IMR-90 (cell line): ENCODE measurements at regions not wholly inside any gene's neighbourhood (a gene's known extent, or its start where the extent isn't known, plus 50 kb on each side); places are given as distances from the start of the nearest gene placed in this dataset.

ENCODE experiments used
- CHD1 ChIP-seq: IDR thresholded peaks from 2 replicates; pipeline ENCODE4 v1.6.1; 2012; ENCODE audit warnings: low read depth, low read length, improper control_type of control experiment
- CTCF ChIP-seq: conservative IDR thresholded peaks from 2 replicates; pipeline ENCODE4 v1.5.1; 2012; ENCODE audit warnings: mild to moderate bottlenecking, low read depth, low read length, improper control_type of control experiment
- ELK1 ChIP-seq: fragments of 150-350 bp; IDR thresholded peaks from 2 replicates; pipeline ENCODE4 v1.6.1; 2016; ENCODE audit warnings: low read depth, mild to moderate bottlenecking, low read length, moderate library complexity, borderline replicate concordance
- MAFK ChIP-seq: IDR thresholded peaks from 2 replicates; pipeline ENCODE4 v1.6.1; 2012; ENCODE audit warnings: low read depth, low read length, improper control_type of control experiment
- POLR2A ChIP-seq: IDR thresholded peaks from 2 replicates; pipeline ENCODE4 v1.6.1; 2012; ENCODE audit warnings: mild to moderate bottlenecking, low read depth, low read length
- RAD21 ChIP-seq: IDR thresholded peaks from 2 replicates; pipeline ENCODE4 v1.6.1; 2012; ENCODE audit warnings: low read length, improper control_type of control experiment
- RCOR1 ChIP-seq: IDR thresholded peaks from 2 replicates; pipeline ENCODE4 v1.6.1; 2012; ENCODE audit warnings: mild to moderate bottlenecking, low read length, improper control_type of control experiment; ENCODE audit not compliant: insufficient replicate concordance
- RFX5 ChIP-seq: IDR thresholded peaks from 2 replicates; pipeline ENCODE4 v1.8.0; 2012; ENCODE audit warnings: low read depth, mild to moderate bottlenecking, low read length, moderate library complexity

GRCh38 chr3:102112704-102113230, 263.5 kb downstream of the NFKBIZ start:
- TF ChIP-seq ELK1 (no peak), RAD21 (no peak), CTCF (no peak), RFX5 (no peak), RCOR1 (no peak), CHD1 (no peak), POLR2A (no peak), MAFK (no peak)
